ACC112 (cell line): ENCODE measurements at regions not wholly inside any gene's neighbourhood (a gene's known extent, or its start where the extent isn't known, plus 50 kb on each side); places are given as distances from the start of the nearest gene placed in this dataset.

ENCODE experiments used
- H2AFZ ChIP-seq: fragments of 200-600 bp; sonication (generic); one replicate; pipeline ENCODE4 v1.6.0; 2017; ENCODE audit warnings: antibody characterized with exemption, low read length; ENCODE audit not compliant: unreplicated experiment
- H3K27ac ChIP-seq: fragments of 200-600 bp; sonication (generic); 2 replicates; pipeline ENCODE4 v1.5.1; 2014; ENCODE audit warnings: low read depth, mild to moderate bottlenecking, antibody characterized with exemption, low read length, moderate library complexity
- H3K27me3 ChIP-seq: fragments of 200-600 bp; sonication (generic); 2 replicates; pipeline ENCODE4 v1.6.1; 2014; ENCODE audit warnings: mild to moderate bottlenecking, antibody characterized with exemption, low read length, moderate library complexity, mixed read lengths; ENCODE audit not compliant: insufficient read depth
- H3K36me3 ChIP-seq: fragments of 200-600 bp; sonication (generic); 2 replicates; pipeline ENCODE4 v1.6.1; 2016; ENCODE audit warnings: mild to moderate bottlenecking, antibody characterized with exemption, low read length, moderate library complexity, mixed read lengths; ENCODE audit not compliant: insufficient read depth
- H3K4me1 ChIP-seq: fragments of 200-600 bp; sonication (generic); one replicate; pipeline ENCODE4 v1.6.1; 2016; ENCODE audit warnings: low read length, mixed read lengths; ENCODE audit not compliant: insufficient read depth, unreplicated experiment, control insufficient read depth
- H3K4me3 ChIP-seq: fragments of 200-600 bp; sonication (generic); 2 replicates; pipeline ENCODE4 v1.5.1; 2014; ENCODE audit warnings: mild to moderate bottlenecking, low read depth, low read length
- H3K79me2 ChIP-seq: fragments of 200-600 bp; sonication (generic); one replicate; pipeline ENCODE4 v1.6.0; 2016; ENCODE audit warnings: low read length; ENCODE audit not compliant: control insufficient read depth, unreplicated experiment, insufficient read depth

GRCh38 chr2:14316594-14316993 lies 315.9 kb upstream of the LRATD1 start:
- Histone ChIP-seq H2AFZ (no peak overlapping the region), H3K4me3 (no peak overlapping the region), H3K4me1 (no peaks in the 10 kb centered on the region), H3K27me3 (no peaks in the 10 kb centered on the region), H3K79me2 (no peaks in the 10 kb centered on the region), H3K27ac (no peak overlapping the region), H3K36me3 (no peaks in the 10 kb centered on the region)

GRCh38 chr2:14321357-14321756 lies 311.2 kb upstream of the LRATD1 start:
- H2AFZ ChIP-seq, result peak overlapping the region; percentile 59

GRCh38 chr2:14322306-14322705 lies 310.2 kb upstream of the LRATD1 start:
- Histone ChIP-seq H3K4me1 (no peaks in the 10 kb centered on the region), H2AFZ (no peak overlapping the region), H3K27me3 (no peaks in the 10 kb centered on the region), H3K36me3 (no peaks in the 10 kb centered on the region), H3K27ac (no peak overlapping the region), H3K79me2 (no peaks in the 10 kb centered on the region), H3K4me3 (peak overlapping the region; percentile 53)

More at GRCh38 chr2:14321357-14321756, 311.2 kb upstream of the LRATD1 start:
- no peak overlapping the region for H3K27ac ChIP-seq
- H3K36me3 ChIP-seq, result no peaks in the 10 kb centered on the region
- H3K4me1 ChIP-seq, result no peaks in the 10 kb centered on the region
- no peak overlapping the region for H3K4me3 ChIP-seq
- no peaks in the 10 kb centered on the region for H3K79me2 ChIP-seq
- H3K27me3 ChIP-seq, result no peaks in the 10 kb centered on the region

GRCh38 chr2:14324308-14324707 lies 308.2 kb upstream of the LRATD1 start:
- Histone ChIP-seq H3K36me3 (no peaks in the 10 kb centered on the region), H3K79me2 (no peaks in the 10 kb centered on the region), H2AFZ (no peak overlapping the region)

DNA sequence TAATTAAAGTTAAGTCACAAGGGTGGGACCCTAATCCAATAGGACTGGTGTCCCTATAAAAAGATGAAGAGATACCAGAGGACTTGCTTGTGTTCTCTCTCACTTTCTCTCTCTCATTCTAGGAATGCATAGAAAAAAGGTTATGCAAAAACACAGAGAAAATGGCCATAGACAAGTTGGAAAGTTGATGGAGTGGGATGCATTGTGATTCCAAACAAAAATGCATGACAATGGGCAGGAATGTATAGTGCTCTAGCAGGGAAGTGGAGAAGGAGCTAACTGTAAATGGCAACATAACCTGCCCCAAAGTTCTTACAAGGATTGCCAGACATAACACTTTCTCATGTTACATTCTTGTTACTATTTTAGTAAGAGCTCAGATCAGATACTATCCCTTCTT lies 301.6 kb upstream of the LRATD1 start:
- H3K36me3 ChIP-seq, result no peaks in the 10 kb centered on the region
- H3K27me3 ChIP-seq, result no peaks in the 10 kb centered on the region
- no peak overlapping the region for H3K27ac ChIP-seq
- H2AFZ ChIP-seq, result no peak overlapping the region
- no peaks in the 10 kb centered on the region for H3K79me2 ChIP-seq
- no peak overlapping the region for H3K4me3 ChIP-seq
- H3K4me1 ChIP-seq, result no peaks in the 10 kb centered on the region

More at GRCh38 chr2:14324308-14324707, 308.2 kb upstream of the LRATD1 start:
- H3K4me3 ChIP-seq, result no peak overlapping the region
- H3K27ac ChIP-seq, result no peak overlapping the region
- no peaks in the 10 kb centered on the region for H3K4me1 ChIP-seq
- no peaks in the 10 kb centered on the region for H3K27me3 ChIP-seq

GRCh38 chr2:14336759-14337382 lies 295.6 kb upstream of the LRATD1 start:
- H3K27ac ChIP-seq, result no peak overlapping the region
- no peaks in the 10 kb centered on the region for H3K27me3 ChIP-seq
- H3K4me1 ChIP-seq, result no peaks in the 10 kb centered on the region
- H2AFZ ChIP-seq, result no peak overlapping the region
- no peaks in the 10 kb centered on the region for H3K79me2 ChIP-seq
- no peaks in the 10 kb centered on the region for H3K36me3 ChIP-seq
- no peak overlapping the region for H3K4me3 ChIP-seq

- no peaks in the 10 kb centered on the region for H3K36me3 ChIP-seq
- H2AFZ ChIP-seq, result no peak overlapping the region
- no peak overlapping the region for H3K27ac ChIP-seq
- H3K79me2 ChIP-seq, result no peaks in the 10 kb centered on the region
- no peaks in the 10 kb centered on the region for H3K4me1 ChIP-seq
- no peaks in the 10 kb centered on the region for H3K27me3 ChIP-seq
- H3K4me3 ChIP-seq, result no peak overlapping the region
Measured at GRCh38 chr2:14340703-14341102, 291.8 kb upstream of the LRATD1 start.

- no peak overlapping the region for H2AFZ ChIP-seq
- H3K4me1 ChIP-seq, result no peaks in the 10 kb centered on the region
Measured at GRCh38 chr2:14342313-14342712, 290.2 kb upstream of the LRATD1 start.

GRCh38 chr2:14344355-14344754 lies 288.2 kb upstream of the LRATD1 start:
- Histone ChIP-seq H2AFZ (no peak overlapping the region), H3K4me1 (no peaks in the 10 kb centered on the region), H3K27ac (no peak overlapping the region), H3K36me3 (no peaks in the 10 kb centered on the region), H3K79me2 (no peaks in the 10 kb centered on the region), H3K27me3 (no peaks in the 10 kb centered on the region), H3K4me3 (no peak overlapping the region)

More at GRCh38 chr2:14342313-14342712, 290.2 kb upstream of the LRATD1 start:
- no peaks in the 10 kb centered on the region for H3K27me3 ChIP-seq
- H3K4me3 ChIP-seq, result no peak overlapping the region
- H3K27ac ChIP-seq, result no peak overlapping the region
- no peaks in the 10 kb centered on the region for H3K36me3 ChIP-seq
- H3K79me2 ChIP-seq, result no peaks in the 10 kb centered on the region

DNA sequence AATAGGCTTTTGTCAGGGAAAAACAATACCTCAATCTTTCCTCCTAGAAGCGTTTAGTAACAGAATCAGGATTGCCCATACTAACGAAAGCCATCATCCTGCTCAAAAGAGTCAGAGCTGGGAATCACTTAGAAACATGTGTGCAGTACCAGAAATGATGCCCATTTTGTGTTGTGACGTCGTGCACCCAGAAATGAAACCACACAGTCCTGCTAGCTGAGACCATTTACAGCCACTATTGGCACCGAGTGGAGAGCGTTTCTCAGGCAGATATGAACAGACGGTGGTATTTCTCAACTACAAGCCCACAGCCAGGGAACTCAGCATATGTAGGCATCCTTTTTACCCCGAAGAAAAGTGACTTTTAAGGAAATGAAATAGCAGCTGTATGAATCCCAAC lies 284.3 kb upstream of the LRATD1 start:
- Histone ChIP-seq H3K4me1 (no peaks in the 10 kb centered on the region), H3K36me3 (no peaks in the 10 kb centered on the region), H3K79me2 (no peaks in the 10 kb centered on the region), H3K4me3 (peak overlapping the region; percentile 52; the same call in 1 of the 2 replicates), H3K27ac (no peak overlapping the region), H2AFZ (no peak overlapping the region), H3K27me3 (no peaks in the 10 kb centered on the region)

DNA sequence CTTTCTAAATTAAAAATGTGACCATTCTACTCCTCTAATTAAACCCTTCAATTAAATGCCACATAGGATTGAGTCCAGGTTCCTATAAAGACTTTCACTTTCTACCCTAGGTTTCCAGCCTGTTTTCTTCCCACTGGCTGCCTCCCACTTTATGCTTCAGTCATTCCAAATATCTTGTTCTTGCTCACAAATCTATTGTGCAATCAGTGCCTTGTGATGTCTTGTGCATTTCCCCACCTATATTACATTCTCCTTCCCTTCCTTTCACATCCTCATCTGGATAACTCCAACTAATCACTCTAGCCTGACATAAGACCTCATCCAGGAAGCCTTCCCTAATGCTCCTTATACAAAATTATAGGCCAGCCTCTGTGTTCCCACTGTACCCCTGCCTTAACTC lies 281.7 kb upstream of the LRATD1 start:
- Histone ChIP-seq H2AFZ (no peak overlapping the region), H3K36me3 (no peaks in the 10 kb centered on the region), H3K27ac (no peak overlapping the region)

More for the DNA sequence above, 281.7 kb upstream of the LRATD1 start:
- no peaks in the 10 kb centered on the region for H3K27me3 ChIP-seq
- no peak overlapping the region for H3K4me3 ChIP-seq
- no peaks in the 10 kb centered on the region for H3K79me2 ChIP-seq
- no peaks in the 10 kb centered on the region for H3K4me1 ChIP-seq
